Nucleus accumbens (tissue), 56 donors: ENCODE measurements at regions not wholly inside any gene's neighbourhood (a gene's known extent, or its start where the extent isn't known, plus 50 kb on each side); places are given as distances from the start of the nearest gene placed in this dataset.
A peak's percentile ranks its signal among the peaks of the same experiment; 100 is the strongest.
"Not testable (repeated sequence)": the region's sequence is repeated elsewhere in the genome, so short reads cannot be mapped to it uniquely, and the experiment has no call there.

Experiments
- DNase-seq, 56 donors: peaks; one replicate each; lab custom pipeline; 2025; lab: John Stamatoyannopoulos, UW

GRCh38 chr18:62629031-62629430, 86.3 kb upstream of the PHLPP1 start:
- DNase-seq = no peak

- DNase-seq = no peak
These were observed 84.2 kb upstream of the PHLPP1 start for GRCh38 chr18:62631173-62631572.

- DNase-seq = no peak
These were observed 82.4 kb upstream of the PHLPP1 start for GRCh38 chr18:62632788-62633455.

GRCh38 chr18:62634458-62634857, 80.9 kb upstream of the PHLPP1 start:
- no peak for DNase-seq

GRCh38 chr18:62634979-62635630, 80.2 kb upstream of the PHLPP1 start:
- no peak for DNase-seq

GRCh38 chr18:62637403-62637802, 77.9 kb upstream of the PHLPP1 start:
- no peak for DNase-seq

- DNase-seq = peak in 6 of 56 donors; percentile 2 to 30 (median 12)
These were observed 77.3 kb upstream of the PHLPP1 start for GRCh38 chr18:62637807-62638687.

GRCh38 chr18:62643181-62643580, 72.2 kb upstream of the PHLPP1 start:
- no peak for DNase-seq

- DNase-seq = no peak
These were observed 70.6 kb upstream of the PHLPP1 start for GRCh38 chr18:62644773-62645172.

- DNase-seq = no peak
These were observed 68.2 kb upstream of the PHLPP1 start for GRCh38 chr18:62647179-62647578.

- DNase-seq = no peak
These were observed 67.2 kb upstream of the PHLPP1 start for GRCh38 chr18:62648045-62648678.

- no peak for DNase-seq
These were observed 63.9 kb upstream of the PHLPP1 start for GRCh38 chr18:62651276-62652056.

GRCh38 chr18:62652057-62652629, 63.2 kb upstream of the PHLPP1 start:
- DNase-seq = not testable (repeated sequence)

- no peak for DNase-seq
These were observed 59.7 kb upstream of the PHLPP1 start for GRCh38 chr18:62655520-62656219.

GRCh38 chr18:62658028-62658427, 57.3 kb upstream of the PHLPP1 start:
- no peak for DNase-seq

- no peak for DNase-seq
These were observed 55.6 kb upstream of the PHLPP1 start for GRCh38 chr18:62659698-62660097.

- DNase-seq = no peak
These were observed 54.6 kb upstream of the PHLPP1 start for GRCh38 chr18:62660691-62661090.

GRCh38 chr18:62663731-62664336, 51.5 kb upstream of the PHLPP1 start:
- no peak for DNase-seq

GRCh38 chr18:62664414-62664813, 50.9 kb upstream of the PHLPP1 start:
- no peak for DNase-seq
